HCT116 (cell line): ENCODE measurements at regions not wholly inside any gene's neighbourhood (a gene's known extent, or its start where the extent isn't known, plus 50 kb on each side); places are given as distances from the start of the nearest gene placed in this dataset.

Experiments used
- ATAC-seq: fragments of 200-7000 bp; cut with Tn5 transposase; 2 replicates; pipeline ENCODE4 v1.9.1; 2020; ENCODE audit warnings: mild to moderate bottlenecking, moderate library complexity
- BruUV-seq: library from RNA; stranded (reverse); fragments of 400-500 nt; replicated peaks from 2 replicates; lab custom pipeline; 2021; lab: Mats Ljungman, UMichigan
- CTCF ChIA-PET: fragments of 300-600 bp; sonication (Branson Sonifier 250); formaldehyde crosslinking; loops from one replicate; lab custom pipeline; 2021; ENCODE audit warnings: antibody characterized with exemption; lab: Charles Lee
- POLR2A ChIA-PET: fragments of 300-600, 350-600 bp; sonication (Branson Sonifier 250); formaldehyde crosslinking; loops from one replicate; lab custom pipeline; 2021; ENCODE audit warnings: antibody characterized with exemption; lab: Charles Lee
- RAD21 ChIA-PET, 2 experiments: fragments of 300-600 bp; sonication (Branson Sonifier 250); formaldehyde crosslinking; loops; one replicate each; lab custom pipeline; 2023; ENCODE audit warnings: low total read pairs in 2 of 2; ENCODE audit not compliant: uncharacterized antibody in 2 of 2, unreplicated experiment in 2 of 2, low non-redundant PET in 1 of 2; lab: Charles Lee
- DNase-seq: peaks from one replicate; pipeline ENCODE4 v3.0.0-alpha.2; 2010; ENCODE audit warnings: low read depth, low spot score
- H2AFZ ChIP-seq: fragments of 200-600 bp; shearing (Covaris generic), sonication (generic); 2 replicates; pipeline ENCODE4 v1.6.1; 2017; ENCODE audit warnings: low read depth, mixed run types, mixed read lengths, antibody characterized with exemption, low read length; ENCODE audit not compliant: poor library complexity, severe bottlenecking
- H3K27ac ChIP-seq: 2 replicates; pipeline ENCODE4 v1.5.1; 2012; ENCODE audit warnings: low read depth, low read length
- H3K27me3 ChIP-seq: fragments of 200-600 bp; sonication (generic); 2 replicates; pipeline ENCODE4 v1.6.1; 2016; ENCODE audit warnings: mixed run types, low read length, mixed read lengths; ENCODE audit not compliant: insufficient read depth
- H3K36me3 ChIP-seq, 2 experiments: fragments of 200-500 bp in 1 of 2; fragments of 200-600 bp in 1 of 2; sonication (Bioruptor generic) in 1 of 2; sonication (generic) in 1 of 2; 2 replicates each; pipeline versions ENCODE4 v1.5.1 to v1.6.1; 2014 to 2016; ENCODE audit warnings: low read length in 2 of 2, inconsistent platforms in 1 of 2, mixed read lengths in 1 of 2, mixed run types in 1 of 2; ENCODE audit not compliant: insufficient read depth in 2 of 2, control insufficient read depth in 1 of 2
- H3K4me1 ChIP-seq, 2 experiments: fragments of 200-600 bp in 1 of 2; sonication (generic) in 1 of 2; 2 replicates each; pipeline versions ENCODE4 v1.5.1 to v1.6.1; 2012 to 2017; ENCODE audit warnings: low read length in 2 of 2, inconsistent platforms in 1 of 2, mild to moderate bottlenecking in 1 of 2, mixed read lengths in 1 of 2, mixed run types in 1 of 2, moderate library complexity in 1 of 2; ENCODE audit not compliant: insufficient read depth in 2 of 2, control insufficient read depth in 1 of 2
- H3K4me2 ChIP-seq: fragments of 200-600 bp; sonication (generic); 2 replicates; pipeline ENCODE4 v1.6.1; 2017; ENCODE audit warnings: mixed run types, low read length, mixed read lengths
- H3K4me3 ChIP-seq, 2 experiments: fragments of 200-600 bp in 1 of 2; sonication (generic) in 1 of 2; replicated peaks in 1 of 2; 2 replicates each; pipeline ENCODE4 v1.5.1; 2011 to 2016; ENCODE audit warnings: low read length in 2 of 2, control low read depth in 1 of 2, low read depth in 1 of 2, mild to moderate bottlenecking in 1 of 2, mixed read lengths in 1 of 2, mixed run types in 1 of 2
- H3K79me2 ChIP-seq: fragments of 200-600 bp; sonication (generic); 2 replicates; pipeline ENCODE4 v1.6.1; 2017; ENCODE audit warnings: mild to moderate bottlenecking, mixed run types, low read length, moderate library complexity, mixed read lengths; ENCODE audit not compliant: insufficient read depth
- H3K9ac ChIP-seq: fragments of 200-600 bp; sonication (generic); 2 replicates; pipeline ENCODE4 v1.6.1; 2016; ENCODE audit warnings: low read length, mixed read lengths
- H3K9me2 ChIP-seq: fragments of 200-600 bp; sonication (generic), shearing (Covaris generic); 2 replicates; pipeline ENCODE4 v1.6.1; 2017; ENCODE audit warnings: mixed run types, mild to moderate bottlenecking, moderate library complexity; ENCODE audit not compliant: insufficient read depth
- H3K9me3 ChIP-seq, 2 experiments: fragments of 200-500 bp in 1 of 2; fragments of 200-600 bp in 1 of 2; sonication (Bioruptor generic) in 1 of 2; sonication (generic) in 1 of 2; 2 replicates each; pipeline ENCODE4 v1.6.1; 2014 to 2017; ENCODE audit warnings: low read length in 2 of 2, mixed read lengths in 2 of 2, inconsistent platforms in 1 of 2, low read depth in 1 of 2, mild to moderate bottlenecking in 1 of 2, mixed run types in 1 of 2, moderate library complexity in 1 of 2; ENCODE audit not compliant: control insufficient read depth in 1 of 2, insufficient read depth in 1 of 2
- H4K20me1 ChIP-seq: fragments of 200-600 bp; sonication (generic), shearing (Covaris generic); 2 replicates; pipeline ENCODE4 v1.6.1; 2017; ENCODE audit warnings: mixed run types, mild to moderate bottlenecking, moderate library complexity; ENCODE audit not compliant: insufficient read depth
- CTCF ChIP-seq, 3 experiments: fragments of 200-600 bp in 1 of 3; sonication (generic) in 1 of 3; IDR thresholded peaks in 2 of 3; conservative IDR thresholded peaks in 1 of 3; 2 replicates each; pipeline ENCODE4 v1.5.1; 2012 to 2017; ENCODE audit warnings: low read depth in 2 of 3, low read length in 2 of 3, antibody characterized with exemption in 1 of 3, borderline replicate concordance in 1 of 3, control low read depth in 1 of 3, mild to moderate bottlenecking in 1 of 3, mixed read lengths in 1 of 3, mixed run types in 1 of 3, moderate library complexity in 1 of 3; ENCODE audit not compliant: insufficient read depth in 1 of 3
- EGR1 ChIP-seq: IDR thresholded peaks from 2 replicates; pipeline ENCODE4 v1.6.1; 2012; ENCODE audit warnings: low read depth
- ELF1 ChIP-seq: IDR thresholded peaks from 2 replicates; pipeline ENCODE4 v1.6.1; 2012; ENCODE audit warnings: low read depth, borderline replicate concordance
- EZH2 ChIP-seq: fragments of 200-600 bp; sonication (generic); IDR thresholded peaks from 2 replicates; pipeline ENCODE4 v1.6.1; 2017; ENCODE audit warnings: antibody characterized with exemption, mixed run types
- EZH2phosphoT487 ChIP-seq: fragments of 200-600 bp; IDR thresholded peaks from 2 replicates; pipeline ENCODE4 v1.6.1; 2018; ENCODE audit warnings: antibody characterized with exemption, borderline replicate concordance
- FOSL1 ChIP-seq: IDR thresholded peaks from 2 replicates; pipeline ENCODE4 v1.6.1; 2012; ENCODE audit warnings: low read depth
- POLR2A ChIP-seq: IDR thresholded peaks from 2 replicates; pipeline ENCODE4 v1.7.0; 2011; ENCODE audit warnings: borderline replicate concordance; ENCODE audit not compliant: insufficient read depth, insufficient read length; ENCODE audit errors: extremely low read depth
- RAD21 ChIP-seq: IDR thresholded peaks from 2 replicates; pipeline ENCODE4 v1.6.1; 2012; ENCODE audit warnings: low read depth, mild to moderate bottlenecking
- SP1 ChIP-seq: IDR thresholded peaks from 2 replicates; pipeline ENCODE4 v1.6.1; 2012; ENCODE audit warnings: low read depth
- SRF ChIP-seq: IDR thresholded peaks from 2 replicates; pipeline ENCODE4 v1.6.1; 2012; ENCODE audit warnings: low read depth
- TCF7L2 ChIP-seq: IDR thresholded peaks from 2 replicates; pipeline ENCODE4 v1.7.0; 2011; ENCODE audit warnings: borderline replicate concordance, inconsistent platforms; ENCODE audit not compliant: insufficient read depth, insufficient read length; ENCODE audit errors: extremely low read depth
- YY1 ChIP-seq: IDR thresholded peaks from 2 replicates; pipeline ENCODE4 v1.6.1; 2011; ENCODE audit warnings: low read length, low read depth, moderate library complexity, mild to moderate bottlenecking; ENCODE audit not compliant: insufficient replicate concordance; ENCODE audit errors: extremely low read depth
- ZBTB33 ChIP-seq: IDR thresholded peaks from 2 replicates; pipeline ENCODE4 v1.6.1; 2011; ENCODE audit warnings: mild to moderate bottlenecking, low read length, moderate library complexity; ENCODE audit not compliant: insufficient replicate concordance; ENCODE audit errors: extremely low read depth
- ZNF274 ChIP-seq: fragments of 200-500 bp; sonication (Bioruptor generic); IDR thresholded peaks from 2 replicates; pipeline ENCODE4 v1.6.1; 2014; ENCODE audit warnings: mild to moderate bottlenecking, low read depth, low read length, inconsistent platforms
- intact Hi-C: fragments of 100-400 bp; cut with micrococcal nuclease; formaldehyde crosslinking; loops from 2 replicates; pipeline ENCODE4 v1.10.0; 2022

- Histone ChIP-seq H3K4me1 (no peaks in the 10 kb centered on the region), H3K27ac (no peak overlapping the region), H4K20me1 (no peaks in the 10 kb centered on the region), H3K9me2 (no peaks in the 10 kb centered on the region), H2AFZ (no peak overlapping the region), H3K9me3 (no peaks in the 10 kb centered on the region), H3K79me2 (no peaks in the 10 kb centered on the region), H3K4me3 (no peak overlapping the region), H3K9ac (no peak overlapping the region), H3K27me3 (peaks cover 15% of the 10 kb centered on the region)
- DNase-seq = no peak
- ChIA-PET CTCF (no interaction called here), RAD21 (no interaction called here), POLR2A (no interaction called here)
- TF ChIP-seq ELF1 (no peak), SRF (no peak), FOSL1 (no peak), ZNF274 (no peak), EZH2 (no peak), YY1 (no peak), TCF7L2 (no peak), RAD21 (no peak), SP1 (no peak), EZH2phosphoT487 (no peak), EGR1 (no peak), CTCF (IDR thresholded peaks at IDR 0.05 in 2 of 3, conservative IDR thresholded peaks at IDR 0.05 in 1 of 3; ENCODE audit: borderline replicate concordance in 1 of 3, insufficient read depth in 1 of 3, low read depth in 2 of 3, low read length in 2 of 3) (no peak), ZBTB33 (no peak), POLR2A (no peak)
- TF ChIP-seq, all 23 proteins: peak for 0
- intact Hi-C loops = no loop called here
- BruUV-seq = no TSS peak
- Histone ChIP-seq H3K36me3 (no peaks in the 10 kb centered on the region), H3K4me2 (no peak overlapping the region)
- no peak for ATAC-seq
Measured at GRCh38 chr16:17769065-17769464, 298.3 kb upstream of the XYLT1 start.
